K562 (cell line): ENCODE measurements at regions not wholly inside any gene's neighbourhood (a gene's known extent, or its start where the extent isn't known, plus 50 kb on each side); places are given as distances from the start of the nearest gene placed in this dataset.

Experiments used
- MAX ChIP-seq: sonication (generic); formaldehyde crosslinking; IDR thresholded peaks from 2 replicates; pipeline ENCODE4 v1.9.0; 2022; ENCODE audit warnings: mild to moderate bottlenecking, missing genetic modification reagents
- XRCC5 ChIP-seq: fragments of 200-400 bp; formaldehyde crosslinking; IDR thresholded peaks from 2 replicates; pipeline ENCODE4 v1.6.1; 2017; ENCODE audit warnings: low read depth, mild to moderate bottlenecking, low read length

- TF ChIP-seq XRCC5 (no peak), MAX (CRISPR knock-in tag) (no peak)
These were observed 502.6 kb upstream of the NR3C2 start for GRCh38 chr4:148944839-148945219.
